Stimulated activated CD8-positive, alpha-beta memory T cell treated with anti-CD3 and anti-CD28 coated beads, Interleukin-15, amount 100 ng/mL, for 48 hours (primary cell): ENCODE measurements at regions not wholly inside any gene's neighbourhood (a gene's known extent, or its start where the extent isn't known, plus 50 kb on each side); places are given as distances from the start of the nearest gene placed in this dataset.
"Not testable (repeated sequence)": the region's sequence is repeated elsewhere in the genome, so short reads cannot be mapped to it uniquely, and the experiment has no call there.

Experiments used
- DNase-seq, 2 donors: peaks; one replicate each; pipeline ENCODE4 v3.0.0-alpha.2; 2020; ENCODE audit warnings: low read depth in 2 of 2

GRCh38 chr3:6428276-6428675 lies 432.6 kb upstream of the GRM7 start:
- not testable (repeated sequence) for DNase-seq

GRCh38 chr3:6435951-6436350 lies 425.0 kb upstream of the GRM7 start:
- DNase-seq: no peak

GRCh38 chr3:6437631-6438030 lies 423.3 kb upstream of the GRM7 start:
- DNase-seq: no peak

DNA sequence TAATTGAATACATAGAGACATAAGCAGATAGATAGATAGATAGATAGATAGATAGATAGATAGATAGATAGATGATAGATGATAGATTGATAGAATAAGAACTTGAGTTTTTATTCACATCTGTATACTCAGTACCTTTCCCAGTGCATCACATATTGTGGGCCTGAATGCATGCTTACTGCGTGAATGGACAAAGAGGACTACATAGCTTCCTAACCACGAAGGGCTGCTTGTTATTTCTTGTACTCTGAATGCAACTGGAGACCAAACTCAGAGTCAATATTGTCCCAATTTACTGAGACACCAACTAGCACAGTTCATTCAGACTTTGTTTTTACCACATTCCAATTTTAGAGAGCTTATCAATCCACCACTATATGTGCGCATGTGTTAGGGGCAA lies 422.9 kb upstream of the GRM7 start:
- no peak for DNase-seq

- no peak for DNase-seq
Observed at GRCh38 chr3:6439226-6439625, 421.7 kb upstream of the GRM7 start.

DNA sequence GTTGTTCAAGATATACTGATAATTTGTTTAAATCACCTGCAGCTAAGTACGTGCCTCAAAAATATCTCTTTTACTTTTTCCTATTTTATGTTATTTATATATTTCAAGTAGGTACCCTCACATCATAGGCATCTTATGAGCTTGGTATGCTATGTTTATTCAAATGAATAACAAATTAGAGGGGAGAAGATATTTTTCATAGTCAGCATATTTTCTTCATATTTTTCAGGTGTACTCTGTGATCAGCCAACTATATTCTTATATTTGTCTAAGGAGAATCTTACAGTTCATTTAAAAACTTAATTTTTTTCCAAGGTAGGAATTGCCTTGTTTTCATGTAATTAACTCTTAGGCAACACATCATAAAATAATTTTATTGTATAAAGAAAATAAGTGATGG lies 421.1 kb upstream of the GRM7 start:
- no peak for DNase-seq

GRCh38 chr3:6444888-6445658 lies 415.8 kb upstream of the GRM7 start:
- DNase-seq: no peak

GRCh38 chr3:6447166-6447801 lies 413.6 kb upstream of the GRM7 start:
- no peak for DNase-seq

- no peak for DNase-seq
Observed at GRCh38 chr3:6448011-6448410, 412.9 kb upstream of the GRM7 start.

GRCh38 chr3:6449099-6449498 lies 411.8 kb upstream of the GRM7 start:
- no peak for DNase-seq

DNA sequence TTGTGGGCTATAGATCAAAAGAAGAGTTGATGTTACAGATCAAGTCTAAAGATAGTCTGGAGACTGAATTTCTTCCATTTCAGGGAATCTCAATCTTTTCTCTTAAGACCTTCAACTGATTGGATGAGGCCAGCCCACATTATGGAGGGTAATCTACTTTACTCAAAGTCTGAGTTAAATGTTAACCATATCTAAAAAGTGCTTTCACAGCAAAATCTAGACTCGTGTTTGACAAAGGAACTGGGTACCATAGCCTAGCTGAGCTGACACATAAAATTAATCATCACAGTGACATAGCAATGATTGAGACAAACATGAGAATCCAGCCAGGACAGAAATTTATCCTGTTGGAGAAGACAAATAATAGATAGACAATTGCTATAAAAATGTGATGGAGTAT lies 407.9 kb upstream of the GRM7 start:
- no peak for DNase-seq

GRCh38 chr3:6455031-6455430 lies 405.9 kb upstream of the GRM7 start:
- DNase-seq: no peak

DNA sequence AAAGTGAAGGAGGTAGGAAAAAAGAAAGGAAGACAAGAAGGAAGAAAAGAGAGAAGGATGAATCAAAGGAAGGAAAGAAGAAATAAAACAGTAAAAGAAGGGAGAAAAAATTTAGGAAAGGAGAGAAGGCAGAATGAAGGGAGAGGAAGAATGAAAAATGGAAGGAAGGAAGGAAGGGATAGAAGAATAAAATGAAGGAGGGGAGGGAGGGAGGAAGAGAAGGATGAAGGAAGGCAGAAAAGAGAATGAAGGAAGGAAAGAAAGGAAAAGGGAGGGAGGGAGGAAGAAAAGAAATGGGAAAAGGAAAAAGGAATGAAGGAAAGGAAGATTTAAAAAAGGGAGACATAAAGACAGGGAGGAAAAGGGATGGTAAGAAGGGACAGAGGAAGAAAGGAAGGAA lies 393.7 kb upstream of the GRM7 start:
- DNase-seq: no peak

GRCh38 chr3:6468589-6468988 lies 392.3 kb upstream of the GRM7 start:
- DNase-seq: no peak

GRCh38 chr3:6471744-6472143 lies 389.2 kb upstream of the GRM7 start:
- DNase-seq: no peak

GRCh38 chr3:6490487-6491327 lies 370.2 kb upstream of the GRM7 start:
- not testable (repeated sequence) for DNase-seq

DNA sequence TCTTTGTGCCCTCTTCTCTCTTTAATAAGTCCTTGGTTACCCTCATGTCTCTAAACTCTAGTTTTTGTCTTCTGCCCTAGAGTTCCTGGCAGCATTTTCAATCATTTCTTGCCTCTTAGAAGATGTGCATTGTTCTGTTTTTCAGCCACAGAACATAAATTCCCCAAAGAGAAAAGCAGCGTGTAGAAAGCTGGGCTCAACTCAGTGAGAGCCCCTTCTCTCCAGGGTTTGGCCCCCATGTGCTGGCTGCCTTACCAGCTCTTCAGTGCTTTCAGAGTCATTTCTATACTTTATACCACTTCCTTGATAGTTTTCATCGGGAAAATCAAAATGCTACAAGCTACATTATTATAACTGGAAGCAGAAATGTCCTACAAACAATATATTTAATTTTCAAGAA lies 369.1 kb upstream of the GRM7 start:
- no peak for DNase-seq

DNA sequence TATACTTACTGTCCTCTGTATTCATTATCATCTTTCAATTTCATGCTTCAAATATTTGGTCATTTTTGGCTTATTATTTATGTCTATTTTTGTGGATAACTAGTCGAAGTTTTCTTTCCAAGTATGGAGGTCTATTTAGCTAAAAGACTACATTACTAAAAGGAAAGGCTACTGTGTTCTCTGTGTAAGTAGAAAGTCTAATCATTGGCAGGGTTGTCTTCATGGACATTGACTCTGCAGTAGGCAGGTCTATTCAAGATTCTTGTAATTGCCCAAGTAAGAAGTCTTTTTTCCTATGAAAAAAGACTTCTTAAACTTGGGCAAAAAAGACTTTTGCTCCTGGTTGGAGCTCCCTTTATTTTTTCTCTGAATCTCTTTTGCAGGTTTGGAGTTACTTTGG lies 368.6 kb upstream of the GRM7 start:
- no peak for DNase-seq

DNA sequence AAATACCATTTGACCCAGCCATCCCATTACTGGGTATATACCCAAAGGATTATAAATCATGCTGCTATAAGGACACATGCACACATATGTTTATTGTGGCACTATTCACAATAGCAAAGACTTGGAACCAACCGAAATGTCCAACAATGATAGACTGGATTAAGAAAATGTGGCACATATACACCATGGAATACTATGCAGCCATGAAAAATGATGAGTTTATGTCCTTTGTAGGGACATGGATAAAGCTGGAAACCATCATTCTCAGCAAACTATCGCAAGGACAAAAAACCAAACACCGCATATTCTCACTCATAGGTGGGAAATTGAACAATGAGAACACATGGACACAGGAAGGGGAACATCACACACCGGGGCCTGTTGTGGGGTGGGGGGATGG lies 362.0 kb upstream of the GRM7 start:
- not testable (repeated sequence) for DNase-seq

DNA sequence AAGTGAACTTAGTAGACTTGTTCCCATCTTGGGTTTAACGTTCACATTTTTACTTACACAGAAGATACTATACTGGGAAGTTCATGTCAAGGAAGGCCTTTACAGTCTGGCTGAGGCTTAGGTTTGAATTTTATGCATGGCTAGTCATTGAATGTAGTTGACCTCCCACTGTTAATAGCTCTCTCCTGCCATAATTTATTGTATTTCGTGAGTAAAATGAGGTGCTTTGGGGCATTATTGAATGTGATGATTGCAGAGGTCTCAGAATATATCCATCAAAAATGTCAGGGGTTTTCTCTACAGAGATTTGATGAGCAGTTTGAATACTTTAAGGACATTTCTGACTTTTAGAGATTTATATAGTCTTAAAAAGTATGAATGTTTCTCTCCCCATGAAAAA lies 356.6 kb upstream of the GRM7 start:
- no peak for DNase-seq

GRCh38 chr3:6504834-6505233 lies 356.1 kb upstream of the GRM7 start:
- DNase-seq: no peak

DNA sequence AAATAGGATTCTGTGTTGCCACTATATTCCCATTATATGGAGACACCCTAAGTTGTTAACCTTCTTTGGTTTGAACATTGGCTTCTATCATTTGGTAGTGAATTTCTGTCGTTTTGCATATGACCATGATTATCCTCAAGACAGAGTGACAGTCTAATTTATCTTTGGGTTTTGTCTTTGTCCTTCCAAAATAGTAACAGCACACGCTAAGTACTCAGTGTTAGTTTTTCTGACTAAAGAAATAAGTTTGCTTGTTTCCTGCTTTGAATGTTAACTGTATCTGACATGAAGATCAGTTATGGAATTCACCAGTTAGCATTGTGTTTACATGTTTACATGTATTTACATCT lies 352.5 kb upstream of the GRM7 start:
- no peak for DNase-seq

DNA sequence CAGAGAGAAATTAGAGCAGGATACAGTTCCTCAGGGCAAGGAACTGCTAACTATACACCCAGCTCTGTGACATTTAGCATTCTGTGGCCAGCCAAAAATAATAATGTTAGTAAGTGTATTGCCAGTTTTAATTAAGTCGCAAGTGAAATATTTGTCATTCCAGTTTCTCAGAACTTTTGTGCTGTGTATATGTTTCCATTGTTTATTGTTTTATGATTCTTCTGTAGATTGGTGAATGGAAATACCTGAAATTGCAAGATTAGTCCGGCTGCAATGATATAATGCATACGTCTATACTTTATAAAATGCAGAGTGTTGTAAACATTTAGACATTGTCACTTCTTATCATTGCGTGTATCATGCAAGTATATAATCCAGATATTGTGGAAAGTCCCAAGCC lies 351.3 kb upstream of the GRM7 start:
- no peak for DNase-seq
